ENCODE measurements at regions not wholly inside any gene's neighbourhood (a gene's known extent, or its start where the extent isn't known, plus 50 kb on each side); places are given as distances from the start of the nearest gene placed in this dataset.
A peak's percentile ranks its signal among the peaks of the same experiment; 100 is the strongest.

DNA sequence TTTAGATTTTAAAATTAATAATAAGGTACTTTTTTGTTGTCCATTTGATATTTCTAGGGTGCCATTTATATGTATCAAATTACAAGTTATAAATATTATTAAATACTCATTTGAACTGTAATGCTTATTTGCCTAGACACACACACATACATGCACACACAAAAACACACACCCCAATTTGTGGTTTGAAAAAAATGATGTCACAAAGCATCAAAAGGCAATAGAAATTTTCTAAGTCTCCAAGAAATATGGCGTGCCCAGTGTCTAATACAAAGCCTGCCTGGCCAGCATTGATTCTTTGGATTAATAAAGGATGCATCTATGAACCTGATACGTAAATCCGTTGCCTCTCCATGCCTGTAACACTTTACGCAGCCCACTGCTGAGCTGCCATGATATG lies 252.8 kb upstream of the BLID start:
- Histone ChIP-seq H3K9ac (ENCODE audit: low read length) (no peak overlapping the region), H3K9me3 (ENCODE audit: insufficient read depth, low read depth, low read length) (no peaks in the 10 kb centered on the region), H3K27me3 (ENCODE audit: insufficient read depth, low read length) (no peaks in the 10 kb centered on the region), H3K4me3 (ENCODE audit: insufficient read depth, low read depth, low read length) (no peak overlapping the region), H3K4me2 (ENCODE audit: low read length) (no peak overlapping the region), H4K20me1 (ENCODE audit: insufficient read depth, low read length) (no peaks in the 10 kb centered on the region), H3K36me3 (ENCODE audit: insufficient read depth, low read length) (no peaks in the 10 kb centered on the region), H2AFZ (ENCODE audit: low read depth, low read length) (no peak overlapping the region), H3K79me2 (ENCODE audit: insufficient read depth, low read length) (no peaks in the 10 kb centered on the region), H3K27ac (ENCODE audit: low read depth, low read length) (no peak overlapping the region), H3K4me1 (ENCODE audit: insufficient read depth, low read length) (peaks cover 3% of the 10 kb centered on the region)
- Mint-ChIP-seq H3K27me3 (ENCODE audit: low read depth, unreplicated experiment) (peaks cover 17% of the 10 kb centered on the region), H3K4me1 (ENCODE audit: low read depth, unreplicated experiment) (no peaks in the 10 kb centered on the region), H3K27ac (ENCODE audit: unreplicated experiment) (no peak overlapping the region), H3K4me3 (ENCODE audit: unreplicated experiment) (no peak overlapping the region), H3K36me3 (ENCODE audit: low read depth, unreplicated experiment) (no peaks in the 10 kb centered on the region), H3K9me3 (ENCODE audit: unreplicated experiment) (peaks cover 2% of the 10 kb centered on the region)
- no peak for TF ChIP-seq EZH2 (IDR thresholded peaks at IDR 0.05; ENCODE audit: insufficient read depth, low read length)
- TF ChIP-seq, protein P1, sequence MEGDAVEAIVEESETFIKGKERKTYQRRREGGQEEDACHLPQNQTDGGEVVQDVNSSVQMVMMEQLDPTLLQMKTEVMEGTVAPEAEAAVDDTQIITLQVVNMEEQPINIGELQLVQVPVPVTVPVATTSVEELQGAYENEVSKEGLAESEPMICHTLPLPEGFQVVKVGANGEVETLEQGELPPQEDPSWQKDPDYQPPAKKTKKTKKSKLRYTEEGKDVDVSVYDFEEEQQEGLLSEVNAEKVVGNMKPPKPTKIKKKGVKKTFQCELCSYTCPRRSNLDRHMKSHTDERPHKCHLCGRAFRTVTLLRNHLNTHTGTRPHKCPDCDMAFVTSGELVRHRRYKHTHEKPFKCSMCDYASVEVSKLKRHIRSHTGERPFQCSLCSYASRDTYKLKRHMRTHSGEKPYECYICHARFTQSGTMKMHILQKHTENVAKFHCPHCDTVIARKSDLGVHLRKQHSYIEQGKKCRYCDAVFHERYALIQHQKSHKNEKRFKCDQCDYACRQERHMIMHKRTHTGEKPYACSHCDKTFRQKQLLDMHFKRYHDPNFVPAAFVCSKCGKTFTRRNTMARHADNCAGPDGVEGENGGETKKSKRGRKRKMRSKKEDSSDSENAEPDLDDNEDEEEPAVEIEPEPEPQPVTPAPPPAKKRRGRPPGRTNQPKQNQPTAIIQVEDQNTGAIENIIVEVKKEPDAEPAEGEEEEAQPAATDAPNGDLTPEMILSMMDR (IDR thresholded peaks at IDR 0.05; ENCODE audit: insufficient read depth, low read depth, low read length): no peak
- FAIRE-seq: no peak
- no peak for DNase-seq (ENCODE audit: low read depth)

DNA sequence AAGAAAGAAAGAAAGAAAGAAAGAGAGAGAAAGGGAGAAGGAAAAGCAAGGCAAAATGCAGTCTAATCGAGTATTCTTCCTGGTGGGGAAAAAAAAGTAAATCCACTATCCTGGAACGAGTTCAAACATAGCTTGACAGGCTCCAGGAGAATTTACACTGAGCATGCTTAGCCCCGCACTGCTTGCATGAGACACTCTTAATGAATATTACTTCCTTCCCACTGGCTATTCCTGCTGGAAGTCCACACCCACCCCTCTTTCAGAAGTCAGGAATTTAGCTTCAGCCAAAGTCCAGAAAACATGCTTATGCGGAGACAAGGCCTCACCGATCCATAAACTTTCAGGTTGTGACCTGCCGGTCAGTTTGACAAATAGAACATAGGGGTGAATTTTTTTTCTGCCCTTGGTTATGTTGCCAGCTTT lies 251.8 kb upstream of the BLID start:
- H3K4me3 ChIP-seq (ENCODE audit: insufficient read depth, low read depth, low read length): no peak overlapping the region
- H3K36me3 Mint-ChIP-seq (ENCODE audit: low read depth, unreplicated experiment): no peaks in the 10 kb centered on the region
- FAIRE-seq (no peak), DNase-seq (ENCODE audit: low read depth) (peak; percentile 77)
- H3K4me1 ChIP-seq (ENCODE audit: insufficient read depth, low read length): peaks cover 3% of the 10 kb centered on the region
- peaks cover 2% of the 10 kb centered on the region for H3K9me3 Mint-ChIP-seq (ENCODE audit: unreplicated experiment)
- H3K36me3 ChIP-seq (ENCODE audit: insufficient read depth, low read length): no peaks in the 10 kb centered on the region
- no peak overlapping the region for H3K27ac ChIP-seq (ENCODE audit: low read depth, low read length)
- H3K9ac ChIP-seq (ENCODE audit: low read length): no peak overlapping the region
- H3K27me3 Mint-ChIP-seq (ENCODE audit: low read depth, unreplicated experiment): peaks cover 17% of the 10 kb centered on the region
- no peaks in the 10 kb centered on the region for H3K9me3 ChIP-seq (ENCODE audit: insufficient read depth, low read depth, low read length)
- no peak for TF ChIP-seq EZH2 (IDR thresholded peaks at IDR 0.05; ENCODE audit: insufficient read depth, low read length)
- TF ChIP-seq, protein P1 (IDR thresholded peaks at IDR 0.05; ENCODE audit: insufficient read depth, low read depth, low read length): no peak
- H3K79me2 ChIP-seq (ENCODE audit: insufficient read depth, low read length): no peaks in the 10 kb centered on the region
- no peak overlapping the region for H2AFZ ChIP-seq (ENCODE audit: low read depth, low read length)
- H3K4me1 Mint-ChIP-seq (ENCODE audit: low read depth, unreplicated experiment): no peaks in the 10 kb centered on the region
- peak overlapping the region; percentile 51 for H3K27ac Mint-ChIP-seq (ENCODE audit: unreplicated experiment)
- H4K20me1 ChIP-seq (ENCODE audit: insufficient read depth, low read length): no peaks in the 10 kb centered on the region
- no peaks in the 10 kb centered on the region for H3K27me3 ChIP-seq (ENCODE audit: insufficient read depth, low read length)
- H3K4me3 Mint-ChIP-seq (ENCODE audit: unreplicated experiment): no peak overlapping the region
- peak overlapping the region; percentile 38 for H3K4me2 ChIP-seq (ENCODE audit: low read length)

DNA sequence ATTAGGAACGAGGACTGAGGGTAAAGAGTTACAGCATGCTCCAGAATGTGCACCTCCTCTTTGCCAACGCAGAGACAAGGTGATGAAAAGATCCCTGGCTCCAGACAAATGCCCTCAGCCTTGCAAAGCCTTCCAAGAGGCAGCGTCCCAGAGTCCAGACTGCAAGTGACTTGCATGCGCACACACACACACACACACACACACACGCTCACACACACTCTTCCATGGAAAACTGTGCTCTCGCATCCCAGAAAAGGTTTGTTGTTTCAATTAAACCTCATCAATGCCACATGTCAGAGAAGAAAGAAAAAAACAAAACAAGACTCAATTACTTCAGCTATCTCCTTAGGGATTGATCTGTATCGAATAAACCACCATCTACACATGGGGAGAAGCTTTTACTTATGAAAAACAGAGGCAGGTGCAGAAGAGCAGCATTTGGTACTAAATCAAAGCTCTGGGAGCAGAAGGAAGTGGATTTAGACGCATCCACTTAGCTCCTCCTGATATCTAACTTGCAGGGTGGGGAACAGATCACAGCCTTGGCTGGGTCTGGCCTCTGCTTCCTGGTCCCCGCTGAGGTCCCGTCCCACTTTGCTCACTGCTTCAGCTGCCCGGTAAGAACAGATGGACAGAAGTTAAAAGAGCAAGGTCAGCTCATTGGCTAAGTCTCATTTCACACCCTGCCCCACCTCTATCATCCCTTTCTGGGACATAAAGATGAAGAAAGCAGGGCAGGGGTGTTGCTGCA lies 249.8 kb upstream of the BLID start:
- Histone ChIP-seq H3K27me3 (ENCODE audit: insufficient read depth, low read length) (no peaks in the 10 kb centered on the region), H3K4me3 (ENCODE audit: insufficient read depth, low read depth, low read length) (no peak overlapping the region), H3K79me2 (ENCODE audit: insufficient read depth, low read length) (no peaks in the 10 kb centered on the region), H3K9me3 (ENCODE audit: insufficient read depth, low read depth, low read length) (no peaks in the 10 kb centered on the region), H2AFZ (ENCODE audit: low read depth, low read length) (peak overlapping the region; percentile 23), H3K4me2 (ENCODE audit: low read length) (no peak overlapping the region), H3K4me1 (ENCODE audit: insufficient read depth, low read length) (peaks cover 3% of the 10 kb centered on the region), H3K27ac (ENCODE audit: low read depth, low read length) (no peak overlapping the region), H3K9ac (ENCODE audit: low read length) (no peak overlapping the region), H3K36me3 (ENCODE audit: insufficient read depth, low read length) (no peaks in the 10 kb centered on the region), H4K20me1 (ENCODE audit: insufficient read depth, low read length) (no peaks in the 10 kb centered on the region)
- no peak for DNase-seq (ENCODE audit: low read depth)
- Mint-ChIP-seq H3K27ac (ENCODE audit: unreplicated experiment) (no peak overlapping the region), H3K4me3 (ENCODE audit: unreplicated experiment) (no peak overlapping the region), H3K4me1 (ENCODE audit: low read depth, unreplicated experiment) (no peaks in the 10 kb centered on the region), H3K36me3 (ENCODE audit: low read depth, unreplicated experiment) (no peaks in the 10 kb centered on the region), H3K27me3 (ENCODE audit: low read depth, unreplicated experiment) (peaks cover 14% of the 10 kb centered on the region), H3K9me3 (ENCODE audit: unreplicated experiment) (peaks cover 2% of the 10 kb centered on the region)
- TF ChIP-seq, protein P1 (IDR thresholded peaks at IDR 0.05; ENCODE audit: insufficient read depth, low read depth, low read length): no peak
- TF ChIP-seq EZH2 (IDR thresholded peaks at IDR 0.05; ENCODE audit: insufficient read depth, low read length): no peak
- FAIRE-seq: no peak

All from astrocyte (in vitro differentiated cells and primary cell).